Ascending aorta (tissue), 2 donors: ENCODE measurements at regions not wholly inside any gene's neighbourhood (a gene's known extent, or its start where the extent isn't known, plus 50 kb on each side); places are given as distances from the start of the nearest gene placed in this dataset.

ENCODE experiments used
- DNase-seq, 2 donors: peaks; one replicate each; pipeline ENCODE4 v3.0.0-alpha.2; 2019; ENCODE audit warnings: low spot score in 2 of 2
- H3K27ac ChIP-seq, 2 donors: fragments of 200-600 bp; sonication (generic); one replicate each; pipeline ENCODE4 v1.5.1; 2016 to 2017; ENCODE audit warnings: mild to moderate bottlenecking in 1 of 2
- H3K27me3 ChIP-seq: fragments of 200-600 bp; sonication (generic); one replicate; pipeline ENCODE4 v1.5.1; 2017
- H3K36me3 ChIP-seq, 2 donors: fragments of 200-600 bp; sonication (generic); one replicate each; pipeline ENCODE4 v1.5.1; 2016
- H3K4me1 ChIP-seq, 2 donors: fragments of 200-600 bp; sonication (generic); one replicate each; pipeline ENCODE4 v1.5.1; 2016 to 2017; ENCODE audit warnings: mild to moderate bottlenecking in 1 of 2
- H3K4me3 ChIP-seq, 2 donors: fragments of 200-600 bp; sonication (generic); one replicate each; pipeline ENCODE4 v1.5.1; 2016 to 2017; ENCODE audit warnings: mild to moderate bottlenecking in 1 of 2
- H3K9me3 ChIP-seq, 2 donors: fragments of 200-600 bp; sonication (generic); one replicate each; pipeline ENCODE4 v1.5.1; 2016
- CTCF ChIP-seq, 3 experiments: fragments of 200-600 bp in 2 of 3; fragments of 450-650 bp in 1 of 3; sonication (generic) in 2 of 3; IDR thresholded peaks; one replicate each; pipeline ENCODE4 v1.5.1; 2016 to 2019; ENCODE audit warnings: antibody characterized with exemption in 3 of 3, mild to moderate bottlenecking in 1 of 3, moderate library complexity in 1 of 3
- intact Hi-C: fragments of 100-400 bp; cut with DNase I; formaldehyde crosslinking; loops from one replicate; pipeline ENCODE4 v1.15.1; 2023

GRCh38 chr10:52836816-52837215 is 64.2 kb upstream of the MBL2 start:
- Histone ChIP-seq H3K27ac (no peak overlapping the region), H3K4me3 (no peak overlapping the region), H3K4me1 (no peaks in the 10 kb centered on the region), H3K9me3 (peaks cover 5 to 15% of the 10 kb centered on the region in 2 donors), H3K36me3 (no peaks in the 10 kb centered on the region), H3K27me3 (no peaks in the 10 kb centered on the region)
- intact Hi-C loops: no loop called here
- no peak for DNase-seq
- no peak for TF ChIP-seq CTCF (IDR thresholded peaks at IDR 0.05)
